HUDEP-2 (cell line): ENCODE measurements at regions not wholly inside any gene's neighbourhood (a gene's known extent, or its start where the extent isn't known, plus 50 kb on each side); places are given as distances from the start of the nearest gene placed in this dataset.
A peak's percentile ranks its signal among the peaks of the same experiment; 100 is the strongest.

Experiments
- DNase-seq, 76 experiments: peaks; one replicate each; lab custom pipeline; 2025; ENCODE audit not compliant: unreplicated experiment in 76 of 76; lab: John Stamatoyannopoulos, UW

GRCh38 chr14:100399052-100399849, 76.1 kb downstream of the SLC25A47 start:
- no peak for DNase-seq

GRCh38 chr14:100400115-100400514, 77.0 kb downstream of the SLC25A47 start:
- DNase-seq: no peak

- DNase-seq: no peak
Observed at GRCh38 chr14:100401031-100401692, 78.0 kb downstream of the SLC25A47 start.

GRCh38 chr14:100401792-100402191, 78.7 kb downstream of the SLC25A47 start:
- DNase-seq: no peak

- DNase-seq: no peak
Observed at GRCh38 chr14:100402631-100403030, 79.5 kb downstream of the SLC25A47 start.

- no peak for DNase-seq
Observed at GRCh38 chr14:100403105-100403504, 80.0 kb downstream of the SLC25A47 start.

- DNase-seq: no peak
Observed at GRCh38 chr14:100403802-100404365, 80.7 kb downstream of the SLC25A47 start.

- DNase-seq: no peak
Observed at GRCh38 chr14:100404419-100404818, 81.3 kb downstream of the SLC25A47 start.

- no peak for DNase-seq
Observed at GRCh38 chr14:100405760-100406455, 82.8 kb downstream of the SLC25A47 start.

GRCh38 chr14:100406505-100407131, 83.5 kb downstream of the SLC25A47 start:
- DNase-seq: peak in 60 of 76 experiments; percentile 12 to 69 (median 38)

- no peak for DNase-seq
Observed at GRCh38 chr14:100407376-100408102, 84.4 kb downstream of the SLC25A47 start.

GRCh38 chr14:100408350-100409002, 85.3 kb downstream of the SLC25A47 start:
- DNase-seq: no peak

- no peak for DNase-seq
Observed at GRCh38 chr14:100409003-100409360, 85.8 kb downstream of the SLC25A47 start.

- DNase-seq: no peak
Observed at GRCh38 chr14:100409651-100410050, 86.5 kb downstream of the SLC25A47 start.

GRCh38 chr14:100410056-100410565, 87.0 kb downstream of the SLC25A47 start:
- DNase-seq: no peak

GRCh38 chr14:100413699-100414098, 90.6 kb downstream of the SLC25A47 start:
- no peak for DNase-seq

GRCh38 chr14:100415226-100415625, 92.1 kb downstream of the SLC25A47 start:
- DNase-seq: no peak

- DNase-seq: no peak
Observed at GRCh38 chr14:100416081-100416680, 93.0 kb downstream of the SLC25A47 start.
